ENCODE measurements at regions not wholly inside any gene's neighbourhood (a gene's known extent, or its start where the extent isn't known, plus 50 kb on each side); places are given as distances from the start of the nearest gene placed in this dataset.
A peak's percentile ranks its signal among the peaks of the same experiment; 100 is the strongest.

DNA sequence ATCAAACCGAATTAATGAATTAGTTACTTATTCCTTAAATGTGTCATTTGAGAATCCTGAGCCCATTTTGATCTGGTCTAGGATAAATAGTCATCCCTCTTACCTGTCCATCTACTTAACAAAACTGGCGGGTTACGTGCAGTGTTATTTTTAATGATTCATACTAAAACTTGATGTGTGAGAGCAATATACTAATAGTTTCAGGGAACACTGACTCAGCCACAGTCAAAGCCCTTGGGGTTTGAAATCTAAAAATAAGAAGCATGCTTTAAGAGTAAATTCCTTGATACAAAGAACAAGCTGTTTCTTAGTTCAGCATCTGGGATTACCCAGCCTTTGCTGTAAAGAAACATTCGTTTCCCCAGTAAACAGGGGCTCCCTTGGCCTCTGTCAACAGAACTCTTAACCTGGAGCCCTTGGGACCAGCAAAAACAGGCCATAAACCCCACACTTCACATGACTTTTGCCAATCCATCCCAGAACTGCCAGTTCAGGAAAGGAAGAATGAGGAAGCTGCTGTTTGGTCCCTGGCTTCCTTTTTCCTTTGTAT, 370.6 kb upstream of the IGFBP3 start:
- TF ChIP-seq POLR2A (IDR thresholded peaks at IDR 0.05) (no peak), POLR2AphosphoS5 (IDR thresholded peaks at IDR 0.05; ENCODE audit: insufficient read depth in 1 of 2, low read depth in 1 of 2) (peak in 1 of 2 donors; percentile 50)
- TF ChIP-seq, protein P1, sequence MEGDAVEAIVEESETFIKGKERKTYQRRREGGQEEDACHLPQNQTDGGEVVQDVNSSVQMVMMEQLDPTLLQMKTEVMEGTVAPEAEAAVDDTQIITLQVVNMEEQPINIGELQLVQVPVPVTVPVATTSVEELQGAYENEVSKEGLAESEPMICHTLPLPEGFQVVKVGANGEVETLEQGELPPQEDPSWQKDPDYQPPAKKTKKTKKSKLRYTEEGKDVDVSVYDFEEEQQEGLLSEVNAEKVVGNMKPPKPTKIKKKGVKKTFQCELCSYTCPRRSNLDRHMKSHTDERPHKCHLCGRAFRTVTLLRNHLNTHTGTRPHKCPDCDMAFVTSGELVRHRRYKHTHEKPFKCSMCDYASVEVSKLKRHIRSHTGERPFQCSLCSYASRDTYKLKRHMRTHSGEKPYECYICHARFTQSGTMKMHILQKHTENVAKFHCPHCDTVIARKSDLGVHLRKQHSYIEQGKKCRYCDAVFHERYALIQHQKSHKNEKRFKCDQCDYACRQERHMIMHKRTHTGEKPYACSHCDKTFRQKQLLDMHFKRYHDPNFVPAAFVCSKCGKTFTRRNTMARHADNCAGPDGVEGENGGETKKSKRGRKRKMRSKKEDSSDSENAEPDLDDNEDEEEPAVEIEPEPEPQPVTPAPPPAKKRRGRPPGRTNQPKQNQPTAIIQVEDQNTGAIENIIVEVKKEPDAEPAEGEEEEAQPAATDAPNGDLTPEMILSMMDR (IDR thresholded peaks at IDR 0.05): no peak
